ENCODE measurements at regions not wholly inside any gene's neighbourhood (a gene's known extent, or its start where the extent isn't known, plus 50 kb on each side); places are given as distances from the start of the nearest gene placed in this dataset.
A peak's percentile ranks its signal among the peaks of the same experiment; 100 is the strongest.
"Not testable (repeated sequence)": the region's sequence is repeated elsewhere in the genome, so short reads cannot be mapped to it uniquely, and the experiment has no call there.

DNA sequence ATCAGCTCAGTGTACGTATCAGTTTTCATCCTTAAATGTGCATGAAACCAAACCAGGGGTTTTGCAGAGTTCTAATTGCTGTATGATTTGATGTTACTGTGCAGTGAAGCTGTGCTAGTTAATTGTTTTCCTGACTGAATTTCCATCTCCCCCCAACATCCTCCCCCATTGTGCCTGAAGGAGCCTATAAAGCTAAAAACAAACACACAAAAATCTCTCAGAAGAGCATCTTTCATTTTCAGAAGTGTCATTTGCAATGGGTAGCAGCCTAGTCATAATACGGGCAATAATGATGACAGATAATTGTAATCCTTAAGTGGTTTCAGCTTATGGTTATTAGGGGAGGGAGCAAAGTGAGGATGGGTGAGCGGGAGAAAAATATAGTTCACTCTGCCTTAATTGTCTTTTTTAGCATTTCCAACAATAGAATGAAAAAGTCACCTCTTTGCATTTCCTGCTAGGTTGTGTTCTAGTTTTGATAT, 207.9 kb upstream of the TBL1XR1 start:
- DNase-seq = peak; percentile 89

DNA sequence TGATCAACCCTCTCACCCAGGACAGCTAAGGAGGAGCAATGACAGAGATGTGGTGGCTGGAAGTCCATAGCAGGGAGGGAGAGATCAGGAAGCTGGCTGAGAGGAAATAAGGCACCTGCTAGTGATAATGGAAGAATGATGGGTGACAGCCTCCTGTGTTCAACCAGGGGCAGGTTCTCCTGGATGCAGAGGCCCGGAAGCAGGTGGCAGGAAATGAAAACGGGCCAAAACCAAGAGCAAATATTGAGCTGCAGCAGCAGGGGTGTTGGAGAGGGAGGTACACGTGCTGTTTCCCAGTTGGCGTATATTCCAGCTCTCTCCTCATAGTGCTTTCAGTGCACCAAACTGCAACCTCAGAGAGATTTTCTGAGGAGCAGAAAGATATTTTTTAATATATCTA, 213.4 kb upstream of the TBL1XR1 start:
- peak; percentile 78 for DNase-seq

DNA sequence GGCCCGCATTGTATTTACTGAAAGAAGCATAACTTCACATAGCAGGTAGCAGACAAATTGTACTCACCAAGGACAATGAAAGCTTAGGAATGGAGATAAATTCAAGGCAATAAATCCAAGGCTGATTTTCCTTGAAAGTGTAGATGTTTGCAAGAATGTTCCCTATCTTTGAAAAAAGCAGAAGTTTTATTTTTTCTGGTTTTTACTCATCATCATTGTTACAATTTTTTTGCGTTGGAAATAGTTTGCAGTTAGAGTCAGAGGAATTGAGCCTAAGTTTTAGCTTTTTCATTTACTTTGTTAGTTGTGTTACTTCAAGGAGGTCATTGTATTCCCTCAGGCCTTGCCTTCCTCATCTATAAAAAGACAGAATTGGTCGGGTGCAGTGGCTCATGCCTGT, 213.9 kb upstream of the TBL1XR1 start:
- DNase-seq = no peak

DNA sequence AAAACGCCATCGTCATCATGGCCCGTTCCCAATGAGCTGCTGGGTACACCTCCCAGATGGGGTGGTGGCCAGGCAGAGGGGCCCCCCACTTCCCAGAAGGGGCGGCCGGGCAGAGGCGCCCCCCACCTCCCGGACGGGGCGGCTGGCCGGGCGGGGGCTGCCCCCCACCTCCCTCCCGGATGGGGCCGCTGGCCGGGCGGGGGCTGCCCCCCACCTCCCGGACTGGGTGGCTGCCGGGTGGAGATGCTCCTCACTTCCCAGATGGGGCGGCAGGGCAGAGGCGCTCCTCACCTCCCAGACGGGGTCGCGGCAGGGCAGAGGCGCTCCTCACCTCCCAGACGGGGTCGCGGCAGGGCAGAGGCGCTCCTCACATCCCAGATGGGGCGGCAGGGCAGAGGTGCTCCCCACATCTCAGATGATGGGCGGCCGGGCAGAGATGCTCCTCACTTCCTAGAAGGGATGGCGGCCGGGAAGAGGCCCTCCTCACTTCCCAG, 215.4 kb upstream of the TBL1XR1 start:
- not testable (repeated sequence) for DNase-seq

DNA sequence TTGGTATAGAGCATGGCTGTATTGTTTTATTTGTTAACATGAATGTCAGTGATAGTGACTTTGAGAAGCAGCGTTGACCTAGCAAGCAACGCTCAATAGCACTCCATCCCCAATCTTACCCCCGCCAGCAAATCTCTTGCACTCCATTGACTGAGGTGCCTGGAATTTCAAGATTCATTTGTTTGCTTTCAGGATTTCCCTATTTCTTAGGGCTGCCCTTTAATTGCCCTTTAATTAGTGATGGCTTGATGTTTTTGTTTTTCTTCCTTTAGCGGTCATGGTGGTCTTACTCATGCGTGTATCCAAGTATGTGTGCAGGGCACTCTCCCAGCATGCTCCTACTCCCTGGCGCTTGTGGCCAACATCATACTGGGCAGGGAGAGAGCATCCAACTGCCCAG, 216.8 kb upstream of the TBL1XR1 start:
- DNase-seq = no peak

DNA sequence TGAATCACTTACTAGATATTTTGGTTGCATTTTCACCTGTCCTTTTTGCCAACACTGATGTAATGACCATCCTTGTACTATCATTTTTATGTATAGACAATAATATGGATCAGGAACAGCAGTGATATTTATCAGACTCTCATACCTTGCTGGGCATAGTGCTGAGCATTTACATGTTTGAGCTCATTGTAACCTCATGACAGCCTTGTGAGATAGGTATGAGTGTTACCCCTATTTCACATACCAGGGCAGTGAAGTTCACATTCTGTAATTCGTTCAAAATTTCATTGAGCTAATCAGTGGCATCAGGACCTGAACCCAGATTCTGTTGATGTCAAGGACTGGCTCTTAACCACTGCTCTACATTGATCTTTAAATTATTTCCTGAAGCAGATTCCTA, 221.5 kb upstream of the TBL1XR1 start:
- no peak for DNase-seq

DNA sequence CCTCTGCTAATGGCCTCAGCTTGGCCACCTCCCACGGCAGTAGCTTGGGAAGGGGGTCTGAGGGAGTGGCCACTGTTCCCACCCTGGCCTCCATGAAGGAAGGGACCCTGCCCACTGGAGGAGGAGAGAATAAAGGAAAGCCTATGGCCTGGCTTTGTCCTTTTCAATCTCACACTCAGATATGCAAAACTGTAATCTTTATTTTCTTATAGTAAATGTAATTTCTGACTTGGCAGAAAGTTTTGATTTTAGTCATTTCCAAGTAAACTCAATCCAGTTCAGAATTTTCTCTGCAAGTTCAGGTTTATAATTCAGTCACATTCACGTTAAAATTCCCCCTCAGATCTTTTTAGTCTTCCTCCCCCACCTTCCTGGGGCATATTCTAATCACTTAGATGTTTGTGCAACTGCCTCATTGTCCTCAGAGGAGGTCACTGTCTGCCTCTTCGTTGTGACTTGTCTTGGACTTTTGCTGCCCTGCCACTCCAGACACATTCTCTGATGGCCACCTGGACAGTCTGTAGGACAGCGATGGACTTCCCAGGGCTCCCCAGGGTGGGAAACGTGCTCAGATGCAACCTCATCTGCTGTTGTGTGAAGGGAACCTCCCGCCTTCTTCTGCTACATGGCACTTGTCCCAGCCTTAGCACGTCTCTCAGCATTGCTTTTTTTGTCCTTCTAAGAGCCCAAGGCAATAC, 222.8 kb upstream of the TBL1XR1 start:
- DNase-seq = no peak

DNA sequence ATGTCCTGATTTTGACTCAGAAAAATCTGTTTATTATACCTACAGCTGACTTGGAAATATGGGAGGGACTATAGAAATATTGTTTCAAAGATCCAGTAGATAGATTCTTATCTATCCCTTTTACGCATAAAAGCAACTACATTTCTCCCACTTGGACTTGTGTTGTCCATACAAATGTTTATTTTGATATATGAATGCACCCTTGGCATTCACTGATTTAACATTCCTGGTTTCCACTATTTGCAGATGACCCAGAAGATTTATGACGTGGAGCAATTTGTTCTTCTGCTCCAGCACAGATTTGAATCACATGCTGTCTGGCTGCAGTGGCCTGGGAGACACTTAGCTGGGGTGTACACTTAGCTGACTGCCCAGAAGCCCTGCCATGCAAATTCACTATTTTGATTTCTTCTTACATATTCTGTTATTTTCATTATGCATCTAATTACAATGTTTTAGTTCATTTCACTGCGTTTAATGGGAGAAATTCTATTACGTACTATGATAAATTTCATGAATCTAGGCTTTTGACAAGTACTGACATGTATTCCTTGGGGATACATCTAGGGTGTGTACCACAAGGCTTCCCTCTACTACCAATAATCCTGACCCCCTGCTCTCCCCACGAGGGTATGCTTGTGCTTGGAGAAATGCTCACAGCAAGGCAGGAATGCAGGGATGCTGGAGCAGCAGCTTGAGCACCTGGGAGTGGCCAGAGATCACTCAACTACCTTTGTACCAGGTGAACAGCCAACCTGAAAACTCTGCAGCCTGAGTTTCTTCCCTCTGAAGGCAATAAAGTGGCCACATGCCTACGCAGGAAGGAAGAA, 223.6 kb upstream of the TBL1XR1 start:
- DNase-seq = no peak

DNA sequence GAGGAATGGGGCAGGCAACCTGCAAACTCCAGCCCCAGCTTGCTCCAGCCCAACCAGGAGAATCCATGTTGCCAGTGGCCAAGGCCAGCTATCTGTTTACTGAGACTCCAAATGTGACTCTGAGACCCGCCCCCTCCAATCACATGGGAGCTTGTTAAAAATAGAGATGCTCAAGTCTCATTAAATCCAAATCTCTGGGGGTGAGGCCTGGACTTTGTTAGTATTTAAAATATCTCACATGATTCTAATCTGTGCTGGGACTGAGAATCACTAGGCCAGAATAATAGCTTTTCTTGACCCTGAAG, 224.2 kb upstream of the TBL1XR1 start:
- DNase-seq = no peak

DNA sequence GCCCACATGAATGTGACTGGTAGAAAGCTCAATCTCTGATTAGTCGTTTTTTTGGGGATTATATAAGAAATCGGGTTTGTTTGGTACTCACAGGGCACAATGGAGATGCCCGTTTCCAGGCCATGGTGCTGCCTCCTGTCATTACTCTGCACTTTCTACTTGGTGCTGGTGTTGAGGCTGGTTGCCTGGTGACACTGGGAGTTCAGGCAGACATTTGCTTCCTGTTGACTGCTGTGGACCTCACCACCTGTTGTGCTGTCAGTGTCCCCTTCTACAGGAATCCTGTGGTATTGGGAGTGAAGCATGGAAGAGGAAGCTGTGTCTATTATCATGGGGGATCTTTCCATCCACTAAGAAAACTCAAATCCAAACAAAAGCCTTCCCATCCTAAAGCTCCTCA, 227.2 kb upstream of the TBL1XR1 start:
- DNase-seq = no peak

DNA sequence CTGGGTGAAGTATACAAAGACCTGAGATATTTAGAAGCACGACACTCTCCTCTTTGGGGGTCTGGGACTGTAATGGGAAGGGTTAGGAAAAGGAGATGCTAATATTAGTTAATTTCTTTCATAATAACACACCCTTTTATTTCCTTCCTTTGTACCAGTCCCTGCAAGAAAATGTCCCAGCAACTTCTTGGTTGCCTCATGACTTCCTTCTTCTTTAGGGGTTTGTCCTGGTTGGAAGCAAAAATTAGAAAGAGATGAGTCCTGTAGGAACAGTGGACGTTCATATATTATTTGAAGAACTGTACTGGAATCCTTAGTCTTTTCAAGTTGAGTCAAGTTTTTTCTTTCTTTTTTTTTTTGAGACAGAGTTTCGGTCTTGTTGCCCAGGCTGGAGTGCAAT, 227.8 kb upstream of the TBL1XR1 start:
- no peak for DNase-seq

DNA sequence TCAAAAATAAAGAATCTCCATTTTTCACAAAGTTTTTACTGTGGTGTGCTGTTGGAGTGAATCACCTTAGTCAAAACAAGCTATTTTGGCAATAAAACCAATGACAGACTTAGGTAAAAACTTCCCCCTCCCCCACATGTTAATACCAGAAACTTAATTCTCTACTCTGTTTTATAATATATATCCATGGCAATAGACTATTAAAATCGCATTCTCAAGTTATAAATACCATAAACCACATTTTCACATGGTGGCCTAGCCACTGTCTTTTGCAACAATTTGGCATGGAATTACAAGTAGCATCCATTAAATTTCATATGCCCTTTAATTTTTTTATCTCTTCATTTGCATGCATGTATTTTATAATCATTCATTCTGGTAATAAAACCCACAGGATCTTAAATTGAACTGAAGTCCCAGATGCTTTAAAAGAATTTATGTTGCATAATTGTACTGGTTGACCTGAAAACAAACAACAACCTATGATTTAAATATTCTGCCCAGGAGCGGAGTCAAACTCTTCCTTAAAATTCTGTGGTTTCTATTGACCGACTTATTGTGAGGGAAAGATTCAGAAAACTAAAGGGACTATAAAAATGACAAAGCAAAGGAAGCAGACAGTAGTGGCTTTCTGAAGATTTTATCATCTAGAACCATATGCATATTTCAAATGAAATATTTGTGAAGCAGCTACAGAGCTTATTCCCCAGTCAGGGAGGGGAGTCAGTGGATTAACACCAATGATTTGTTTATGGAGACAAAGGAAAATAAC, 229.0 kb upstream of the TBL1XR1 start:
- DNase-seq = no peak

DNA sequence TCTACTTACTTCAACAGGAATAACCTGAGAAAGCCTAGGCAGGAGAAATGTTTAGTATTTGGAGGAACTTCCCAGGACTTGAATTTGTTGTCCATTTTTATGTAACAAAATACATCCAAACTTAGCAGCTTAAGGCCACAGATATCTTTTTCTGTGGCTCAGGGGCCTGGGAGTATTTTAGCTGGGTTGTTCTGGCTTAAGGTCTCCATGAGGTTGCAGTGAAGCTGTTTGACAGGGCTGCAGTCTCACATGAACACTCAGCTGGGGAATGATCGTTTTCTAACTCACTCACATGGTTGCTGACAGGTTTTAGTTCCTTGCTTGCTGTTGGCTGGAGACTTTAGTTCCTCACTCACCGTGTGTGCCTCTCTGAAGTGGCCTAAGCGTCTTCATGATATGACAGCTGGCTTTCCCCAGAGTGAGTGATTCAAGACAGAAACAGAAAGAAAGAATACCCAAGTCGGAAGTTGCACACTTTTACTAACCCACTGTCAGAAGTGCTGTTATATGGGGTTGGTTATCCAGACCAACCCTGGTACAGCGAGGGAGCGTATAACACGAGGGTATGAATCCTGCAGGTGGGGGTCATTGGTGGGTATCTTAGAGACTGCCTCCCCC, 229.7 kb upstream of the TBL1XR1 start:
- no peak for DNase-seq

DNA sequence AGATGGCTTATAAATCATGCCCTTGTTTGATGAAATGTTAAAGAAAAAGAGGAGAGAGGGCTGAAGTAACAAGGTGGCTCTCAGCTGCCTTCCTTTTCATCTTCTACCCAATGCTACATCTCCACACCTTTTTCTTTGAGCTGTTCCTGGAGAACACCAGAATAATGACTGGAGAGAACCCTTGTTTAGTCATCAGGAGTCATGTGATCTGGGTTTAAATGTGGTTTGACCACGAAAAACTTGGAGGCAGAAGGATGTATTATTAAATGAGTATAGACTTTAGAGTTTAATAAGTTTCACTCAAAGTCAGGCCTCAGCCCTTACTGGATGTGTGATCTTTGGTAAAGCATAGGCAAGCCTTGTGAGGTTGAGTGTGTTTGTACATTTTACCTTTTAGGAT, 230.3 kb upstream of the TBL1XR1 start:
- DNase-seq = no peak

DNA sequence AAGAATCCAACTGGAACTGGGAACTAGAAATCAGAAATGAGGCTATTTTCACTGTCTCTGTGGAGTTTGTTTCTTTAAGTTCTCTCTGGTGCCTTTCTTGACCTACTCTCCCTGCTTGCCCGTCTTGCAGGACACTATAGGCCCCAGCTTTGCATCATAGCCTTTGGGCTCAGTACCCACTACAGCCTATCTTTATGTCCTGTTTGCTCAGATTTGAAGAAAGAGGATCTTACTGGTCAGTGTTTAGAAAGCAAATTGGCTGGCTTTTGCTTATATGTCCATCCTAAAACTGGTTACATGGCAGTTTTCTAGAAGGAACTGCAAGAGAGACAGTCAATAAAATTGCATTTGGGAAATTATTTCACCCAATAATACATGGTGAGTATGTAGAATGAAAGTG, 231.8 kb upstream of the TBL1XR1 start:
- DNase-seq = no peak

DNA sequence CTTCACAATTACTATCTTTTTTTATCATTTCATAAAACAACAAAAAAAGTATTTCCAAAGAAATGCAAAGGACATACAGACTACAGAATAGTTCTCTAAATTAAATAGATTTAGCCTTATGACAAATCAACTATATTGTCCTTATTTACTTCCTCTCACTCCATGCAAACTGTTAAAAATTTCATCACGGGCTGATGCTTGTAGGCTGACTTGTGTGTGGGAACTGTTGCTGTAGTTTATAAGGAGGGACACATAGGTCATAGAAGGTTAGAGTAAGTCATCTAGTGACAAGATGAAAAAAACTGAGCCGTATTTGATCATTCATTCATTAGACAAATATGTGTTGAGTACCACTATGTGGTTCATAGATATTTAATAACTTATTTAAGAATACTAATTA, 232.5 kb upstream of the TBL1XR1 start:
- no peak for DNase-seq

DNA sequence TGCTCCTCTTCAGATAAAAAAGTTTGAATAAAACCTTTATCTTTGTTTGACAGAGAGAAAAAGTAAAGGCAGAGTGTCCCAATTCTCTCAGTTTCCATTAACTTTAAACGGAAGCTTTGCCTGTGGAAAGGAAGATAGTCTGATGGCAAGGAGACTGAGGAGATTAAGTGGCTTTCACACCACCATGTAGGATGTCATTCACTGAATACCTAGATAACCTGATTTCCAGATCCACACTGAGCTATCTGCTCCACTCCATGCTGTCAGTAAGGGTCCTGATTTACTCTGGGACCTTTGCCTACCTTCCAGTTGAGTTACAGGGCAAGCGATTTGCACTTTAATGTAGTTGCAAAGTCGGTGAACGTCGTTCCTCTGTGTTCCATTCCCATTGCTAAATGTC, 233.4 kb upstream of the TBL1XR1 start:
- no peak for DNase-seq

DNA sequence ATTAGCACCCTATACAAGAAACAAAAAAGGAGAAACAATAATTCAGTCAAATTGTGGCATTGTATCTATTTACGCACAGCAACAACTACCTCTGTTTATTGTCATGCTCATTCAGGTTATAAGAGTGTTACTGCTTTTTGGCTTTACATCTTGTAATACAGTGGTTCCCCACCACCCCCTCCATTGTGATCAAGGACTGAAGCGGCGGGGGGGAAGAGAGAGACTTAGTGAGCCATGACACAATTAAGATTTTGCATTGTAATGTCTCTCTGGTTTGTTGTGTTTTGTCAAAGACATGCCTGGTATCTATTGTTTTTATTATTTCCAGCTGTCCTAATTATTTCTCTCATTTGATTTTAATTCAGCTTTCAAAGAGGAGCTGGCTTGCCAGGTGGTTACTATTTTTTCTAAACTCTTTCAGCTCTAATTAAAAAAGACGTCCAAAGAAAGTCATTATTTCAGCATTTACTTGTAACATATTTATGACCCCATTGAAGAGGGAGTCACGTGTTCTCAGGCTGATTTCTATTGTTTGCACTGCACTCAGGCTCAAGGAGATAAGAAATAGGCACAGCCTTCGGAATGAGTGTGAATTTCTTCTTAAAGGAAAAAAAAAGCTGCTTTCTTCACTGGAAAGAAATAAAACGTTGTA, 234.4 kb upstream of the TBL1XR1 start:
- DNase-seq = peak; percentile 99

DNA sequence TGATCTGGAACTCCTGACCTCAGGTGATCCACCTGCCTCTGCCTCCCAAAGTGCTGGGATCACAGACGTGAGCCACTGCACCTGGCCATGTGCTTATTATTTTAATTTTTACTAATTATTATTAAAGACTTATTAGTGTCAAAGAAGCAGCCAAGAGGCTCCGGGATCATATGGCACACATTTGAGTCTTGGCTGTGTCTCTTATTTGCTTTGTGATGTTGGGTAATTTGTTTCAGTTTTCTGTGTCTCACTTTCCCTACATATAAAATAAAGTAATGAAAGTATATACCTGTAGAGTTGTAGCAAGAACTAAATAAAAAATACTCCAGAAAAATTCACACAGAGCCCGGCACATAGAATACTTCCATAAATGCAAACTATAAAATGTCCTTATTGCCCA, 238.0 kb upstream of the TBL1XR1 start:
- DNase-seq = no peak

DNA sequence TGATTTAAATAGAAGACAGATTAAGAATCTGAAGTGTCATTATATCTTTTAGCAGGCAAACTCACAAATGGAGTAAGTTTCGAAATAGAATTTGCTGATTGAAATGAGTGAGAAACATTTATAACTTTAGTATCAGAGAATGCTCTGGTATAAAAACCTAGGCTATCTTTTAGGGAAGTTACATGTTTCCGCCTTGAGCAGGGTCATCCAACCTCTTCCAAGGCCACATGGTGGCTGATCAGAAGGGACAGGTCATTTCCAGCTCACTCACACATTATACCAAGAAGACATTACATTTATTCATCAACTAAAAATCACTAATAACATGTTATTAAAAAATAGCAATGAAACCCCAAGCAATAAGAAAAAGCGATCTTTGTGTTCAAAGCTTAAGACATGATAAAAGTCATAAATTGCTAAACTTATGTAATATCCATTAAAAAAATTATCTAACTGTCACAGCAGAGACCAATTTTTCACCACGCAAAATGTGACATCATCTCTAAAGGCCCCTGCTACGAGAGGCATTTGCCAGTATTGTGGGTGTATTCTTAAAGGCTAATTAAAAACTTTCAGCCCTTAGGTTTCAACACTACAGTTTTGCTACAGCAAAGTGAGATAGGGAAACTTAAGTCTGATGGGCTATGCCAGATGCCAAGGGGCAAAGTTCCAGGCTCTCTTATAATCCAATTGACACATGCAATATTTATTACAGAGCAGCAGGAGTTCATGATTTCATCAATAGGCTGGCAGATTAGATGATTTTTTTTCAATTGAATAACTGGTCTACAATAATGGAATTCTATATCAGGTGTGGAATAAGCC, 240.4 kb upstream of the TBL1XR1 start:
- no peak for DNase-seq

DNA sequence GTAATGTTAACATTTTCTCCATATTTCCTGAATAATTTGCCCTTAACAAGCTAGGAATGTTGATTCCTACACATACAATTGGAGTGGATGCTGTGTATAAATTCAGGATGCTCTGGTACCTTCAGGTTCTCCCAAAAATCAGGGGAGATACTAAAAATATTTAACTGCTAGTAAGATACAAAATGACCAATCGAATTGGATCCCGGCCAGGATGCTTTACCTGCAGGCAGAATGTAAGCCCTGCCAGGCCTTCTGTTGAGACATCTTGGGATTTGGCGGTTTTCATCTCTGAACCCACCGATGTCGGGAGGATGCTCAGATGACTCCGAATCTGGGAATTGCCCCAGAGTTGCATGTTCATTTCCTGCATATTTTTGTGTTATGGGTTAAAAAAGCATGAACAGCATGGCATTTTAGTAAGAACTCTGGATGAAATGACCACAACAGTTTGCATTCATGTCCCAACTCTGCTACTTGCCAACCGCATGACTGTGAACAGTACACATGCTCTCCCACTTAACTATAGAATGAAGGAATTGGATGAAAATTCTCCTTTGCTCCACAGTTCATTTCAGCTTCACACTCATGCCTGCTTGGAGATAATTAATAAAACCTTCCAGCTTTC, 241.4 kb upstream of the TBL1XR1 start:
- no peak for DNase-seq
